IMR-90 (cell line): ENCODE measurements at regions not wholly inside any gene's neighbourhood (a gene's known extent, or its start where the extent isn't known, plus 50 kb on each side); places are given as distances from the start of the nearest gene placed in this dataset.

Source experiments
- ATAC-seq: fragments of 200-7000 bp; cut with Tn5 transposase; 2 replicates; pipeline ENCODE4 v1.9.1; 2020; ENCODE audit warnings: low read depth, mild to moderate bottlenecking, moderate library complexity
- BruUV-seq: library from RNA; stranded (reverse); fragments of 400-500 nt; replicated peaks from 2 replicates; lab custom pipeline; 2021; lab: Mats Ljungman, UMichigan
- CTCF ChIA-PET: fragments of 300-600 bp; formaldehyde crosslinking; extraction: SDS; loops from one replicate; lab custom pipeline; 2021; ENCODE audit warnings: antibody characterized with exemption; lab: Yijun Ruan, JAX
- POLR2A ChIA-PET: fragments of 300-600 bp; sonication (Branson Sonifier 250); formaldehyde crosslinking; loops from one replicate; lab custom pipeline; 2022; ENCODE audit warnings: antibody characterized with exemption; ENCODE audit not compliant: unreplicated experiment; lab: Charles Lee
- DNase-seq: peaks from one replicate; pipeline ENCODE4 v3.0.0; 2013
- H2AFZ ChIP-seq: replicated peaks from 2 replicates; pipeline ENCODE3; 2013; ENCODE audit warnings: low read length, mild to moderate bottlenecking; ENCODE audit not compliant: poor library complexity
- H2AK5ac ChIP-seq: 2 replicates; pipeline ENCODE4 v1.6.1; 2013; ENCODE audit warnings: low read depth, low read length, inconsistent platforms
- H2AK9ac ChIP-seq: replicated peaks from 2 replicates; pipeline ENCODE3; 2013; ENCODE audit warnings: mild to moderate bottlenecking, low read depth, low read length, moderate library complexity; ENCODE audit not compliant: poor library complexity
- H2BK120ac ChIP-seq: 2 replicates; pipeline ENCODE4 v1.6.1; 2013; ENCODE audit warnings: low read depth, low read length, inconsistent platforms
- H2BK15ac ChIP-seq: 3 replicates; pipeline ENCODE4 v1.6.1; 2013; ENCODE audit warnings: low read depth, low read length, inconsistent platforms
- H2BK20ac ChIP-seq: 2 replicates; pipeline ENCODE4 v1.6.1; 2013; ENCODE audit warnings: low read depth, mild to moderate bottlenecking, inconsistent platforms, low read length, moderate library complexity
- H2BK5ac ChIP-seq: 2 replicates; pipeline ENCODE4 v1.6.1; 2013; ENCODE audit warnings: mild to moderate bottlenecking, low read depth, low read length, inconsistent platforms; ENCODE audit not compliant: poor library complexity, severe bottlenecking
- H3K14ac ChIP-seq: replicated peaks from 2 replicates; pipeline ENCODE4 v1.6.1; 2013; ENCODE audit warnings: low read depth, low read length, inconsistent platforms
- H3K18ac ChIP-seq: 2 replicates; pipeline ENCODE4 v1.6.1; 2013; ENCODE audit warnings: low read depth, low read length, control low read depth
- H3K23ac ChIP-seq: 2 replicates; pipeline ENCODE4 v1.6.1; 2013; ENCODE audit warnings: low read depth, low read length, inconsistent platforms
- H3K27ac ChIP-seq: 2 replicates; pipeline ENCODE4 v1.5.1; 2013; ENCODE audit warnings: mild to moderate bottlenecking, control low read depth, low read length; ENCODE audit not compliant: insufficient read depth
- H3K27me3 ChIP-seq: 2 replicates; pipeline ENCODE4 v1.6.1; 2013; ENCODE audit warnings: low read length; ENCODE audit not compliant: control insufficient read depth, insufficient read depth
- H3K36me3 ChIP-seq: 2 replicates; pipeline ENCODE4 v1.6.1; 2013; ENCODE audit warnings: low read length, mixed read lengths; ENCODE audit not compliant: control insufficient read depth, insufficient read depth
- H3K4ac ChIP-seq: 2 replicates; pipeline ENCODE4 v1.6.1; 2013; ENCODE audit warnings: low read depth, low read length, inconsistent platforms
- H3K4me1 ChIP-seq: 2 replicates; pipeline ENCODE4 v1.6.1; 2013; ENCODE audit warnings: low read length, mixed read lengths; ENCODE audit not compliant: control insufficient read depth, insufficient read depth
- H3K4me2 ChIP-seq: 2 replicates; pipeline ENCODE4 v1.6.1; 2013; ENCODE audit warnings: low read depth, mild to moderate bottlenecking, control low read depth, low read length, moderate library complexity
- H3K4me3 ChIP-seq: 2 replicates; pipeline ENCODE4 v1.5.1; 2013; ENCODE audit warnings: low read depth, mild to moderate bottlenecking, control low read depth, low read length, moderate library complexity; ENCODE audit not compliant: insufficient read depth
- H3K56ac ChIP-seq: 2 replicates; pipeline ENCODE4 v1.6.1; 2013; ENCODE audit warnings: low read length, inconsistent platforms; ENCODE audit not compliant: insufficient read depth; ENCODE audit errors: extremely low read depth
- H3K79me1 ChIP-seq, 2 experiments: 2 replicates each; pipeline ENCODE4 v1.6.1; 2013; ENCODE audit warnings: low read length in 2 of 2, inconsistent platforms in 1 of 2, low read depth in 1 of 2
- H3K9ac ChIP-seq: 2 replicates; pipeline ENCODE4 v1.6.1; 2013; ENCODE audit warnings: low read depth, low read length, control low read depth
- H3K9me1 ChIP-seq: 2 replicates; pipeline ENCODE4 v1.6.1; 2013; ENCODE audit warnings: low read length, inconsistent platforms; ENCODE audit not compliant: insufficient read depth
- H3K9me3 ChIP-seq: 2 replicates; pipeline ENCODE4 v1.6.1; 2013; ENCODE audit warnings: low read length; ENCODE audit not compliant: control insufficient read depth, insufficient read depth
- H4K20me1 ChIP-seq: 2 replicates; pipeline ENCODE4 v1.6.1; 2013; ENCODE audit warnings: low read length, inconsistent platforms; ENCODE audit not compliant: insufficient read depth
- H4K5ac ChIP-seq: 2 replicates; pipeline ENCODE4 v1.6.1; 2013; ENCODE audit warnings: mild to moderate bottlenecking, low read depth, low read length, control low read depth
- H4K8ac ChIP-seq, 2 experiments: 2 replicates each; pipeline ENCODE4 v1.6.1; 2013; ENCODE audit warnings: low read depth in 2 of 2, low read length in 2 of 2, control low read depth in 1 of 2, inconsistent platforms in 1 of 2
- H4K91ac ChIP-seq: 2 replicates; pipeline ENCODE4 v1.6.1; 2013; ENCODE audit warnings: low read depth, low read length, inconsistent platforms; ENCODE audit not compliant: insufficient read depth
- POLR2A ChIP-seq: IDR thresholded peaks from 2 replicates; pipeline ENCODE4 v1.6.1; 2012; ENCODE audit warnings: mild to moderate bottlenecking, low read depth, low read length
- SMC3 ChIP-seq: fragments of 150-350 bp; IDR thresholded peaks from 2 replicates; pipeline ENCODE4 v1.6.1; 2016; ENCODE audit warnings: low read depth, mild to moderate bottlenecking, antibody characterized with exemption, low read length, moderate library complexity
- WGBS, 2 experiments: methylation state at CpG; one replicate each; pipeline versions ENCODE4 v1.1.5 to v1.1.7; 2013; ENCODE audit warnings: missing lambda C conversion rate in 2 of 2; ENCODE audit not compliant: insufficient read length in 1 of 2; ENCODE audit errors: extremely low coverage in 2 of 2; 5-methylcytosine and 5-hydroxymethylcytosine counted together
- dilution Hi-C: fragments of 300-500 bp; cut with HindIII; formaldehyde crosslinking; loops from one replicate; pipeline ENCODE4 v1.14.3; 2018; ENCODE audit warnings: low sequenced_read_pairs; ENCODE audit not compliant: unreplicated experiment
- in situ Hi-C: fragments of 300-500 bp; cut with MboI; formaldehyde crosslinking; loops from 3 replicates; pipeline ENCODE4 v1.14.3; 2019; ENCODE audit warnings: low sequenced_read_pairs, inconsistent platforms, mixed read lengths
- intact Hi-C: fragments of 100-400 bp; cut with micrococcal nuclease; formaldehyde crosslinking; loops from 2 replicates; pipeline ENCODE4 v1.10.0; 2022
- TF ChIP-seq, protein P1 (sequence below): fragments of 150-350 bp; IDR thresholded peaks from 2 replicates; pipeline ENCODE4 v1.6.1; 2016; ENCODE audit warnings: low read depth, mild to moderate bottlenecking, low read length, moderate library complexity, borderline replicate concordance

DNA sequence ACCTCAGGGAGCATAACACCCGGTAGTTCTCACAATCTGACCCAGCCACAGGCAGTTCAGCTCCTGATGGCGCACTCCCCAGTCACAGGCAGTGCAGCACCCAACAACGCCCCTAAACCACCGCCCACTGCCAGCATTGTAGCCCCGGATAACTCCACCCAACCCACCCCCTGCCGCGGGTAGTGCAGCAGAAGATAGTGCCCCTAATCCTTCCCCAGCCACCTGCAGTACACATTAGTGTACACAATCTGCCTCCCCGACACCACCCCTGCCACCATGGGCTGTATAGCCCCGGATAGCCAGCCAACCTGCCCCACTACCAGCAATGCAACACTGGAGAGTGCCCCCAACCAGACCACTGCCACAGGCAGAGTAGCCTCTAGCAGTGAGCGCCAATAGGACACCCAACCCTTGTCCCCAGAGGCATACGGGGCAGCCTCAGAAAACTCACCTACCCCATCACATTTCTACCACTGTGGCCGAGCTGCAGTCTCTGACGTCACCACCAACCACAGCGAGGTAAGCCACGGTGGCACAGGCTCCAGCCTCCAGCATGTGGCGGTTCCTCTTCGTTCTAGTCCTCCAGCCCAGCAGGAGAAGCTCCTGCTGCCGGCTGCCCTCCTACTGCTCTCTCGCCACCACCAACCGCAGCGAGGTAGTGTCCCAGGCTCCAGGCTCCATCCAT lies 877.3 kb downstream of the KCNJ18 start:
- ChIA-PET POLR2A (no interaction called here), CTCF (no interaction called here)
- ATAC-seq, result no peak
- Histone ChIP-seq H4K5ac (no peak overlapping the region), H4K91ac (no peak overlapping the region), H3K18ac (no peak overlapping the region), H3K9ac (no peak overlapping the region), H4K8ac (no peak overlapping the region), H3K9me1 (no peaks in the 10 kb centered on the region), H3K14ac (no peak overlapping the region), H3K56ac (no peak overlapping the region), H3K4me3 (no peak overlapping the region), H2AK5ac (no peak overlapping the region), H3K9me3 (peaks cover 13% of the 10 kb centered on the region), H3K23ac (no peak overlapping the region), H3K79me1 (no peaks in the 10 kb centered on the region), H3K4ac (no peak overlapping the region), H3K27me3 (no peaks in the 10 kb centered on the region), H4K20me1 (no peaks in the 10 kb centered on the region), H3K36me3 (no peaks in the 10 kb centered on the region), H2AFZ (no peak overlapping the region), H2BK20ac (no peak overlapping the region), H3K4me2 (no peak overlapping the region), H2BK5ac (no peak overlapping the region), H2BK15ac (no peak overlapping the region), H2AK9ac (no peak overlapping the region), H3K4me1 (no peaks in the 10 kb centered on the region), H3K27ac (no peak overlapping the region), H2BK120ac (no peak overlapping the region)
- intact Hi-C loops (no loop called here), in situ Hi-C loops (no loop called here), dilution Hi-C loops (no loop called here)
- no TSS peak for BruUV-seq
- WGBS, 2 experiments, result 71% methylated on average over 6 of the region's 21 CpGs; no CpG with 5 or more reads in 1 of the 2 experiments
- TF ChIP-seq, protein P1, sequence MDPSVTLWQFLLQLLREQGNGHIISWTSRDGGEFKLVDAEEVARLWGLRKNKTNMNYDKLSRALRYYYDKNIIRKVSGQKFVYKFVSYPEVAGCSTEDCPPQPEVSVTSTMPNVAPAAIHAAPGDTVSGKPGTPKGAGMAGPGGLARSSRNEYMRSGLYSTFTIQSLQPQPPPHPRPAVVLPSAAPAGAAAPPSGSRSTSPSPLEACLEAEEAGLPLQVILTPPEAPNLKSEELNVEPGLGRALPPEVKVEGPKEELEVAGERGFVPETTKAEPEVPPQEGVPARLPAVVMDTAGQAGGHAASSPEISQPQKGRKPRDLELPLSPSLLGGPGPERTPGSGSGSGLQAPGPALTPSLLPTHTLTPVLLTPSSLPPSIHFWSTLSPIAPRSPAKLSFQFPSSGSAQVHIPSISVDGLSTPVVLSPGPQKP, result no peak
- TF ChIP-seq POLR2A (no peak), SMC3 (no peak)
- no peak for DNase-seq
